DMS53 treated with DMSO at 0.1 percent for 48 hours (cell line): ENCODE measurements at regions not wholly inside any gene's neighbourhood (a gene's known extent, or its start where the extent isn't known, plus 50 kb on each side); places are given as distances from the start of the nearest gene placed in this dataset.

Source experiments
- DNase-seq: peaks from one replicate; lab custom pipeline; 2025; ENCODE audit not compliant: unreplicated experiment; lab: John Stamatoyannopoulos, UW

DNA sequence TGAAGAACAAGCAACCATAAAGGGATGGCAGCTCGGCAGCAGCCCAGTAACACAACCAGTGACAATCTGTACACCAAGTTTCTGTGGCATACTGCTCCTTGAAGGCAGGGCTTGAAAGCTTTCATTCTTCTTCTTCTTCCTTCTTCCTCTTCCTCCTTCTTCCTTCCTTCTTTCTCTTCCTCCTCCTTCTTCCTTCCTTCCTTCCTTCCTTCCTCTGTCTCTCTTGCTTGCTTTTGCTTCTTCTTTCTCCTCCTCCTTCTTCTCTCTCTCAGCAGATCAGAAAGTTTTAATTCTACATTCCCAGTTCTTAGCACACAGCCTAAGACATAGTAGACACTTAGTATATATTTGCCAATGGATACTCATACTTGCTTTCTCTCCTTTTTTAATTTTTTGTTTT lies 95.9 kb downstream of the GLUL start:
- DNase-seq = no peak

DNA sequence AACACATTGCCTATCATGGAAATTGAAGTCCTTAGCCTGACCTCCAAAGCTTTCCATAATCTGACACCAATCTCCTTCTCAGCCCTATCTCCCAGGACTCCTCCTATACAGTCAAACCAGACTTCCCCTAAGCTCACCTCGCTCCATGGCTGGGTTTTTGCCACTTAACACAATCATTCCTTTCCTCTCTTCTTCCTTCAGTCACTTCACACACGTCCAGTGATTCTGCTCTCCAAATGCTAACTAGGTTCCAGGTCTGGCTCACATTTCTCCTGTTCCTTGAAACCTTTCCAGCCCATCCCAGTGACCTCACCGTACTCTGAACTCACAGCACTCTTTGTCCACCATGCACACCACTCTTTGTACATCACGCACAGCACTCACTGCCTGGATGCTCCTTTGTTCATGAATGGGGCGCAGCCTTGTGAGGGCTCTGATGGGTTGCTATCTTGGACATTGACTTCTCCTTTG lies 98.4 kb downstream of the GLUL start:
- no peak for DNase-seq

DNA sequence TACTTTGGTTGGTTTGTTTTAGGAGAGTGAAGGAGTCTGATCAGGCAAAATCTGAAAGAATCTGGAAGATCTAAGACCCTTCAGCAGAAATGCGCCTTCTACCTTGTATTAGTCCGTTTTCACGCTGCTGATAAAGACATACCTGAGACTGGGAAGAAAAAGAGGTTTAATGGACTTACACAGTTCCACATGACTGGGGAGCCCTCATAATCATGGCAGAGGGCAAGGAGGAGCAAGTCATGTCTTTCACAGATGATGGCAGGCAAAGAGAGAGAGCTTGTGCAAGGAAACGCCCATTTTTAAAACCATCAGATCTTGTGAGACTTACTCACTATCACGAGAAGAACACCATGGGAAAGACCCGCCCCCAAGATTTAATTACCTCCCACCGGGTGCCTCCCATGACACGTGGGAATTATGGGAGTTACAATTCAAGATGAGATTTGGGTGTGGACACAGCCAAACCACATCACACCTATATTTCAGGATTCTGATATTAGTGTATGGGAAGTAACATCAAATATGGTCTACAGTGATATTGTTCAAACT lies 99.3 kb downstream of the GLUL start:
- no peak for DNase-seq

DNA sequence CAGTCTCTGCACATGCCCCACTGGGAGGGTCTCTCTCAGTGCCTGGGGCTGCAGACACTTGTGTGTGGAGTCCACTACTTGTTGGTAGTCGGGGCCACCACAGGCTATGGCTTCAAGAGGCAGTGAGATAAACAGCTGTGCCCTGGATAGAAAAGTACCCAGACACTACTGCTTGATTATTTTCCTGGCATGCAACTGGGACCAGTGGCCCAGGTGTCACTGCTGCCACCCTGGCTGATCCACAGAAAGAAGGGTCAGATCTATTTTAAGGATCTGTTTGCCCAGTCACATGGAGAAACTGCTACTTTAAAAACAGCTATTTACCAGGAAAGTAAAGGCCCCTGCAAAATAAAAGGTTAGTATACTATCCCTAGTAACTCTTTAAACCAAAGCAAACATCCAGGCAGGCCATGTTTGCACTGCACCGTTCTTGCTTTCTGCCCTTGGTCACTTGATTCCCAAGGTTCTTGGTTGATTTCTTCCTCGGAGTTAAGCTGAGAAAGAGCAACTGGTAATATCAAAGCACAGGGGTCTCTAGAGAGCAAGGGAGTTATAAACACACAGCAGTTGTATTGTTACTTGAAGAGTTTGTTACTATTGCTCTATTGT lies 99.9 kb downstream of the GLUL start:
- DNase-seq = peak; percentile 71

DNA sequence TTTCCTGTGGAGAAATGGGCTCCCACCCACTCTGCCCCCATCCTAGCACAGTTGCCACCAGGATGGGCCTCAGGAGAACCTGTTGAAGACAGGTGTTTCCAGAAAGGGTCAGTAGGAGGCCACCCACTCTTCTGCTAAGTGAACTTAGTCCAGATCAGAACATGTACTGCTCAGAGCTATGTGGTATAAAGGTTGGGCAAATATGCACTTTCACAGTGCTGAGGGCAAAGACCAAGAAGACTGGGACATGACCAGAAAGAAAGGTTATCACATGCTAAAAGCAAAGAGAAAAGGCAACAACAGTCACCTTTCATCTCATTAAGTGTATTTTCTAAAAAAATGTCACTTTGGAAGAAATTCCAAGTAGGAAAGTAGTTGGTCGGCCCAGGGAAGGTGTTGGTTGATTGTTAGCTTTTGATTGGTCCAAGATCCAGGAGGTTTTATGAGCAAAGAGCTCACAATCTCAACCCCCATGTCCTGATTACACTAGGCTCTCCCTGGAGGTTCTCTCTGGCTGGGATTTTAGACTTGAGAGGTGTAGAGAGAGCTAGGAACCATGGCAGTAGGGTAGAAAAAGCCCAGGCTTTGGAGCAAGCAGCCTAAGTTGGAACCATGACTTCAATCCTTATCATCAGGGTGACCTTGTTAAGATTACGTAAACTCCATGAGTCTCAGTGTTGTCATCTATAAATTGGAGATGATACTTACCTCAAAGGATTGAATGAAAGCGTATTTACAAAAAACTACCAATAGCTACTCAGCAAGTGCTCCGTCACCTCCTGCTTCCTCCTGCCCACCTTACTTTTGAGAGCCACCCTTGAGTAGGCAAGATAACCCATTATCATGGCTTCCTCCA lies 102.6 kb downstream of the GLUL start:
- no peak for DNase-seq

DNA sequence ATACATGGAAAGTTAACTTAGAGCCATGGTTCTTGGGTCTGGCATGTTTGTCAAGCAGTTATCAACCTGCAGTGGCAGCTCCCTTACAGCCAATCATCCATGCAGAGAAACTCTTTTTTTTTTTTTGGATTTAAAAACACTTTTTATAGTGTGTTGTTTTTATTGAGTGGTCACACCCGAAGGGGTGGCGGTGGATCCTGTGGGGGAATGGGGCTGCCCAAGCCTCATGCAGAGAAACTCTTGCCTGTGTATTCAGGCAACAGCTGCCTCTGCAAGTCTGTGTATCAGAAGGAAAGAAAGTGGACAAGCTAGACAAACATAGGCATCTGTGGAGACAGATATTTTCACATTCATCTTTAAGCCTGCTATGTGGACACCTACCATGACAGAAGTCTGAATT lies 104.8 kb downstream of the GLUL start:
- no peak for DNase-seq

DNA sequence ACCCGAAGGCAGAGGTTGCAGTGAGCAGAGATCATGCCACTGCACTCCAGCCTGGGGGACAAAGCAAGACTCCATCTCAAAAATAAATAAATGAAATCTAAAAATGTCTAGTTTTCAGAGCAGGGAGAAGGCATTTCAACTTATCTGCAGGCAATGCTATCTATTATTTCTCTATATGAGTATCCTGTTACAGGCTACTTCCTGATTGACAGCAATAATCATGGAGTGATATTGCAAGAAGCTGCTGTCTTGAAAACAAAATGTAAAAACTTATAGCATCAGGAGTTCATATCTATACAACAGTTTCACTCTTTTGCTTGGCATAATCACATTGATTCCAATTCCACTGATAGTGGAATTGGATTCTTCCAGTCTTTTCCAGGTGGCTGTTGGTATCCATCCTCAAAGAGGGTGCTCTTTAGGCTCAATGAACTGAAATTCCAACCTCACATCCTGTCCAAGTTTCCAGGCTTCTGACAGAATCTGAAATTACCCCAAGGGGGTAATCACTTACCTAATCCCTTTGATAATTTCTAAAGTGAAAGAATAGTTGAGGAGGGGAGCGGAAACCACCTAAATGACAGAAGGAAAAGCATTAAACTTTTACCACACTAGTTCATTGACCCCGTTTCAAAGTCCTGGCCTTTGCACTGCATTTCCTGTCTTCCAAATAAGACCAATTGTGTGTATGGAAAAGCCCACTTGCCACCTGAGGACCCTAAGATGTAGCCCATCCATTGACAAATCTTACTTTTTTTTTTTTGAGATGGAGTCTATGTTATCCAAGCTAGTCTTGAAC lies 107.6 kb downstream of the GLUL start:
- DNase-seq = no peak

DNA sequence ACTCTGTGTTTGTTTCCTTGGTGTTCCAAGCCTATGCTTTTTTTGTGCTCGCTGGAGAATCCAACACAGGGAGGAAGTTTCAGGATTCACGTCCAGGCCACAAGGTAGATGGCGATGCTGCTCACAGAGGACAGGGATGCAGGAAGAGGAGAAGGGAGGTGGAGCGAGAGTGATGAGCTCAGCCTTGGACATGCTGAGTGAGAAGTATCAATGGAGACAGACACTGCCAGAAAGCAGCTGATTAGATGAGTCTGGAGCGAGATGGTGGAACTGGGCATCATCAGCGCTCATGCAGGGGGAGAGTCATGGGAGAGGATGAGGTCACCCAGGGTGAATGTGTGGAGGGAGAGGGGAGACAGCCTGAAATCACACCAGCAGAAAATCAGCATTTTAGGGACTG lies 110.0 kb downstream of the GLUL start:
- DNase-seq = no peak

DNA sequence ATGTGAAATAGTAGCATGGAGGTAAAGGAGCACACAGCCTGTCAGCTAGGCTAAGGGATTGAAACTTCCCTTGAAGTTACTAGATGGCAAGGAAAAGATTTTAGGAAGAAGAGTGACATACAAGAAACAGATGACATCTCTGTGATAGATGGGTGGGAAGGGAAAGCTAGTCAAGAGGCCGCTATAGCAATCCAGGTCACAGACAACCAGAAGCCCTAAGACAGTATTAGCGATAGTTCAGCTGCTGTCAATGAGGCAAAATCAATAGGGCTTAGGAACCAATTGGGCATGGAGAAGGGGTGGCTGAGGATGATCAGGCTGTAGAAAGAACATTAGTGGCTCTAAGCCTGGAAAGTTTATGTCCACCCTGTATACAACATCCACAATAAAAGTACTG lies 111.1 kb downstream of the GLUL start:
- no peak for DNase-seq

DNA sequence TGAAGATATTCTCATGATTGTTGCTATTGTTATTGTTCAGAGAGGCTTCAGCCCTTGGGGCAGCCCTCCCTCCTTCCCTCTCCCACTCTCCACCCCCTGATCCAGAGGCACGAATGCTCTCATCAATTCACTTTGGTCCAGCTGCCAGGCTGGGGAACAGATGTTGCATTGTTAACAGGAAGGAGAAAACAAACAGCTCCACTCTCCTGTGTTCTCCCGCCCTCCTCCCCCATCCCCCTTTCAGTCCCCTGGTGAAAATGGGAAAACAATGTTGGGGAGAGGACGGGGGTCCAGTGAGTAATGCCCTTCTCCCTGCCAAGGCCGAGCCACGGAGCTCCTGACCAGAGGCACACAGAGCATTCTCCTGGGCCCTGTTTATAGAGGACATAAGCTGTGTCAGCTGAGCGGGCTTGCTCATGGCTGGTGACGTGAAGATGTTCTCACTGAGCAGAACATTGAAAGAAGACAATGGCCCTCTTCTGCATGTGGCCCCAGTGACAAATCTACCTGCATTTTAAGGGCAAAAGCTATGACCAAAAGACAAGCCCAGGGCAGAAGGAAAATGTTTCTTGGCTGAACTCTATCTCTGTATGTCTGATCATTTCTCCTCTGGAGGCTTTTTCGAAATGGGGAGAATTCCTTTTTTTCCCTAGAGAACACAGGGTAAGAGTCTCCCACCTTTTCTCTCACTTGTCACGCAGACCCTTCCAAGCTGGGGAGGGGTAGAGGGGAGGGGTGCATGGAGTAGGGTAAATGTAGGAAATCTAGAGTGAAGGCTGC lies 111.7 kb downstream of the GLUL start:
- DNase-seq = peak; percentile 66

DNA sequence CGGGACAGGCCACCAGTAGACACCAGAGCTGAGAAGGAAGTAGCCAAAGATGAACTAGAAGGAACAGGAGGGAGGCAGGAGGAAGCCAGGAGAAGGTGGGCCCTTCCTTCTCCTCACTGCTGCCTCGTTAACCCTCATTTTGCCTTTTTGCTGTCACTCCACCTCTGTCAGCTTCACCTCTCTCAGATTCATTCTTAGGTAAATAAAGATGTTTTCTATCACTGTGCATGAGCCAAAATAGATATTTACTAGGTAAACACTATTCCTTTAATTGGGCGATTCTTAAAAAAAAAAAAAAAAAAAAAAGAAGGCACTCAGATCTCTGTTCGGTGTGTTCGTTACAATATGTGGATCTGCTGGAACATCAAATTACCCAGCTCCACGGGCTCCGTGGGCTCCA lies 112.3 kb downstream of the GLUL start:
- no peak for DNase-seq

DNA sequence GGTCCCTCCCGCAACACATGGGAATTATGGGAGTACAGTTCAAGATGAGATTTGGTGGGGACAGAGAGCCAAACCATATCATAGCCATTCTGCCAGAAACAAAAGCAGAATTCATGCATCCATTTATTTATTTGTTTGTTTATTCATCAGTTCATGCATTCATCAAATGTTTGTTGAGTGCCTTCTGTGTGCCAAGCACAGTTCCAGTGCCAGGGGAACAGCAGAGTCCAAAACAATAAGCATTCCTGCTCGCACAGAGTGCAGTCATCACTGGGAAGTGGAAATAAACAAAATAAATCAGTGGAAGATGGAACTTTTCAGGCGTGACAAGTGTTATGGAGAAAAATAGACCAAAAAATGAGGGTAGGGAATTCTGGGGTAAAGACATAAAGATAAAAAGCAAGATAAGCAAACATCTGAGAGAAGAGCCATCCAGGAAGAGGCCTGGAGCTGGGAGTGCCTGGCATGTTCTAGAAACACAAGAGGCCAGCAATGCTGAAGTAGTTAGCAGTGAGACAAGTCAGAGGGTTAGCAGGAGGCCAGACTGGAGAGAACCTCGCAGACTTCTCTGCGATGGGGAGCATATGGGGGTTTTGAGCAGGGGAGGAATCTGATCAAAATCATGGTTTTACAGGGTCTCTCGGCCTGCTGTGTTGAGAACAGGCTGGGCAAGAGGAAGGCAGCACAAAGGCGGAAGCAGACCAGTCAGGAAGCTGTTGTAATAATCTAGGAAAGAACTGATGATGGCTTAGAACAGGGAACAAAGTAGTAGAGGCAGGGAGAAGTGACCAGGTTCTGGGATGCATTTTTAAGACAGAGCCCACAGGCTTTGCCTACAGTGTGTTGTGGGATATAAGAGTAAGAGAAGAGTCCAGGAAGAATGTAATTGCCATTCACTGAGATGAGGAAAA lies 113.2 kb downstream of the GLUL start:
- DNase-seq = no peak

DNA sequence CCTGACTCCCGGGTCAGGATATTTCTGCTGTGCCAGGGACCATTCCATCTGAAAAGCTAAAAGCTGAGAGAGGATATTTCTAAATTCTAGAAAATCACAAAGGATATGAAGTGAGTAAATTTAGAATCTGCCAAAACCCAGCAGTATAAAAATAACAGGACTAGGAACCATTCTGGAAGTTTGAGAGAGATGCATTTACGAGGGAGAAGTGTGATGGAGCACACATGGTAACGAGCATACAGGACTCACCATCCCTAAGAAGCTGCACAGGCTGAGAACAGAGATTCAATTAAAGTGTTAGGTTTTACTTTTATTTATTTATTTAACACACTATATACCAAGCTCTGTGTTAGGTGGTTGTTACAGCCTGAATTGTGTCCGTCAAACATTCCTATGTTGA lies 116.3 kb downstream of the GLUL start:
- no peak for DNase-seq

DNA sequence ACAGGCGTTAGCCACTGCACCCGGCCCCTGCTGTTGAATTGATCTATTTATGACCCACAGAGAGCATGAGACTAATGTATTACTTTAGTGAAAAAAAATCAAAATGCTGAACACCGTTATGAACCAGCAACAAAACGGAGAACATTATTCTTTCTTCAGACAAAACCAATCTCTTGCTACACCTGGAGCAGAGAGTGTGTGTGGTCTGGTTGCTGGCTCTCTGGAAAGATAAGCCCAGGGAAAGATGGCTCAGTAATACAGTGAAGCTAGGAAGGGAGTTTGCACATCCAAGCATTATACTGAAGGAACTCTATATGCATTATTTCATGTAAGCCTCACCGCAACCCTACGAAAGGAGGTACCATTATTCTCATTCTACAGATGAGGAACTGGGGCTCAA lies 117.0 kb downstream of the GLUL start:
- DNase-seq = no peak

DNA sequence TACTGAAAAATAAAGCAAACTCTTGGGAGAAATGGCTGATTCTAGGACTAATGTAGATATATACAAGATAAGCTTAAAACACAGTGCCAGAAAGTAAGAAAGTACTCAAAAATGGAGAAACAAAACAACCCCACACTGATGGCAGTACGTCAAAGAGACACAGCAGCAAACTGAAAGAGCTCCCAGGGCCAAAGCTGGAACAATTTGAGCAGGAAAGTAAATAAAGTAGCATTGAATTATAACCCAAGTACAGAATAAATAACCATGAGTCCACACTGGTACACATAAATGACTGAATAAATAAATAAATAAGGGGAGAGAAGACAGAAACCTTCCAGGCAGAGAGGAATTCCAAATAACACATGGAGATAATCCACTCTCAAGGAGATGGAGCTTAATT lies 120.9 kb downstream of the GLUL start:
- no peak for DNase-seq

DNA sequence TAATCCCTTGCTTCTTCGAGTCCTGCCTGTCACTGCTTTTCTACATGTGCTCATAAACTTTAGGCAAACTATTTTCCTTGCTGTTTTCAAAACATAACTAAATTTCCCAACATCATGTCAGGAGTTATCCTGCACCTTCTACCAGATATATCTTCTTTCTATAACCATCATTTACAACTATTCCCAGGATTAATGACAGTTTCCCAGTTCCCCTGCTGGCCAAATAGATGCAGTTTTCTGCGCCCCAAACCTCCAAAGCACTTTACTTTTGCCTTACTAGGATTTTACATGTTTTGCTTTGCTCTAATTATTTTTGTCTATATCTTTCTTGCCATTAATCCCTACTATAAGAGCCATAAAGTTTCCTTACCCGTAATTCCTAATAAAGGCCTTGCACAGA lies 122.5 kb downstream of the GLUL start:
- no peak for DNase-seq

DNA sequence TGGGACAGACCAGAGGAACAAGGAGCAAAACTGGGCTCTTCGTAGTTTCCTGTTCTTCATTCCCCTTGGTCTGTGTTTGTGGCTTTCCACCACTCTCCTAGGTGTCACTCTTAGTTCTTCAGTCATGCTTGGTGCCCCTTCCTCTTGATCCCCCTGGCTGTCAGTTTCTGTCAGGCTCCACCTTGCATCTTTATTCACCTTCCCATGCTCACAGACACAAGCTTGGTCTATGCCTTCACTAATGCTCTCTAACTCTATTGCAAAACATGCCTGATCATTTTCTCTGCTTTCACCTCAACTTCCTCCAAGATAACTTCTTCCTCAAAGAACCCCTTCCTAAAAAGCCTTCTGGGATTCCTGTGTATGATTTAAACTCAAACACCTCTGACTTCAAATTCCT lies 122.9 kb downstream of the GLUL start:
- no peak for DNase-seq

DNA sequence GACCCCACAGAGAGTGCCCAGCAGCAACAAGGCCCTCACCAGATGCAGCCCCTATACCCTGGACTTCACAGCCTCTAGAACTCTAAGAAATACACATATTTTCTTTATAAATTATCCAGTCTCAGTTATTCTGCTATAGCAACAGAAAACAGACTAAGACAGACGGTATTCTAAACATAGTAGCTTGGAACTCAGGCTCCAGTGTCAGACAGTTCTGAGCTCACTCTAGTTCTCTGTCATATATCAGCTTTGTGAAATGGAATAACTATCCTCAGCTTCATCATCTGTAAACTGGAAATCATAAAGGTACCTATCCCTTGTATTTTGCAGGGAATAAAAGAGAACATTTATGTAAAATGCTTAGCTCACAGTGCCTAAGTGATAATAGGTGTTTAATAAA lies 127.4 kb downstream of the GLUL start:
- no peak for DNase-seq

DNA sequence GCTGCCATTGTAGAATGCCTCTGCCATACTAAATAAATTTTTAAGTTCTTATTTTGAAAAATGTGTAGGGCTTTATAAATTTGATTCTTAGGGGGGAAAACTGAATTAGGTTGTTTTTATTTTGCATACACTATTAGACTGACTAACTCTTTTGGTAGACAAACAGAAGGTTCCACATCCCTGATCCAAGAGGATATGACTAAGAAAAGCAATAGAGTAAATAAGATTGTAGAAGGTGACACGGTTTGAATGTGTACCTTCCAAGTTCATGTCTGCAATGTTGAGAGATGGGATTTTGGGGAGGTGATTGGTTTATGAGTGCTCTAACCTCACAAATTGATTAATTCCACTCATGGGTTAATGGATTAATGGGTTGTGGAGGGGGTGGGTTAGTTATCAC lies 127.9 kb downstream of the GLUL start:
- no peak for DNase-seq

DNA sequence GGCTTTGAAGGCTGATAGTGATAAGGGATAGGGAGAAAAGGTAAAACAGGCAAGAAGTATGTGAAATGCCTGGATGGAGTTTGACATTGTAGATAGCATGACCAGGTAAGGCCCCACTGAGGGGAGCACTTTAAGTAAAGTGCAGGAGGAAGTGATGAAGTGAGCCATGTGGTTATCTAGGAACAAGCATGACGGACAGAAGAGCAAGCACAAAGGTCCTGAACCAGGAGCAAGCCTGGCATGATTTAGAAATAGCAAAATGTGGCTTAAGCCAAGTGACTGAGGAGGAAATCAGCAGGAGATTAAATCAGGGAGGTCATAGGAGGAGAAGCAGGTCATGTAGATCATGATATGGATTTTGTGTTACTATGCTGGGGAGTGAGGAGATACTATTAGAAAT lies 129.2 kb downstream of the GLUL start:
- DNase-seq = no peak
